ENCODE measurements at regions not wholly inside any gene's neighbourhood (a gene's known extent, or its start where the extent isn't known, plus 50 kb on each side); places are given as distances from the start of the nearest gene placed in this dataset.

DNA sequence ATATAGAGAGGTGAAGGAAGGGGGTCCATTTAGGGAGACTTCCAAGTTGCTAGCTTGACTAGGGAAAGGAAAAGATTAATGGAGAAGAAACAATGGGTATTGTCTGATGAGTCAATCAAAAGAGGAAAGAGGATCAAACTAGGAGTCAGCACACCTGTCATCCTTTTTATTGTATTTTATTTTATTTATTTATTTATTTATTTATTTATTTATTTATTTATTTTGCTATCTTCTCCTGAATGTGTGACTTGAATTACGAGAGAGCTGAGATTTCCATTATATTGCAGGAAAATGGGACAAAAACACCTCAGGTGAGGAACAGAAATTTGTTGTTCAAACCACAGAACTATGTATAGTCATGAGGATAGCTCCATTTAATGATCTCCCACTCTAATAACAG lies 58.9 kb downstream of the NUDT11 start:
- DNase-seq, result no peak

GRCh38 chrX:51435101-51435500 lies 61.3 kb downstream of the NUDT11 start:
- DNase-seq, result no peak

DNA sequence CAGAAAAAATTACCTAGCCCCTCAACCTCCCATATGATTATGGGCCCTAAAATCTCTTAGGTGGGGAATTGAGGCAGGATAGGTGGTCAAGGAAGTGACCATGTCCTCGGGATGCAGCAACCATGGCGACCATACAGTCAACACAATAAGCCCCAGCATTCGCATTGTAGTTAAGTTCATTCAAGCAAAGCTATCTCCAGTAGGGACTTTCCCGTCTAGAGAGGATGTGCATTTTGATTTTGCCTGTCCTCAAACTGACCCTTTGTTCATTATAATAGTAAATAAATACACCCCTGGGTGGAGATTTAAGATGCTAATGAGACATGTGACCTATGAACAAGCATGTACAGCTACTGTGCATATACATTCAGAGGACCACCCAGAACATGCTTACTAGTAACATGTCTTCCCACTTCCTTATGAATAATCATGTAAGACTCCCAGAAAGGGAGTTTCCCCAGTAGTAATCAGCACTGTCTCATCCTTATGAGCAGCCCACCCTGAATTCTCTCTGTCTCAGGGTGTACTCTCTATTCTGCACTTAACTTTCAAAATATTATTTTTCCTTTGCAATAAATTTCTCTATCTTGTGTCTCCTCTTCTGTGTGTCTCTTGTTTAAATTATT lies 74.3 kb downstream of the NUDT11 start:
- DNase-seq, result no peak

DNA sequence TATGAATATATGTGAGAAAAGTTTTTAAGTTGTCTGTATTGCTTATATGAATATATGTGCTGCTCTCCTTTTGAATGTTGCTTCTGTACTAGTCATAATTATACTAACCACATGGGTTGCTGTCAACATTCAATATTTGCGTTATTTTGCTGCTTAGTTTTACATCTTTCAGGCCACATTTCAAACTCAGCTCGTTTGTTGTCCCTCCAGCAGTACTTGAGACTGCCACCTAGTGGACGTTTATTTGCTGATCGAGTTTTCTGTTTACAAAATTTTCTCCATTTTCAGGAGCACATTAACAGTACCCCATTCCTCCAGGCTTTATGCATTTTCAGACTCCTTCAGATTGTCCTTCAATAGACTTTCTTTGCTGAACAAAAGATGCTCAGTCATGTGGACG lies 75.8 kb downstream of the NUDT11 start:
- no peak for DNase-seq

GRCh38 chrX:51408462-51408861 lies 75.8 kb downstream of the NUDT10 start:
- DNase-seq, result no peak

DNA sequence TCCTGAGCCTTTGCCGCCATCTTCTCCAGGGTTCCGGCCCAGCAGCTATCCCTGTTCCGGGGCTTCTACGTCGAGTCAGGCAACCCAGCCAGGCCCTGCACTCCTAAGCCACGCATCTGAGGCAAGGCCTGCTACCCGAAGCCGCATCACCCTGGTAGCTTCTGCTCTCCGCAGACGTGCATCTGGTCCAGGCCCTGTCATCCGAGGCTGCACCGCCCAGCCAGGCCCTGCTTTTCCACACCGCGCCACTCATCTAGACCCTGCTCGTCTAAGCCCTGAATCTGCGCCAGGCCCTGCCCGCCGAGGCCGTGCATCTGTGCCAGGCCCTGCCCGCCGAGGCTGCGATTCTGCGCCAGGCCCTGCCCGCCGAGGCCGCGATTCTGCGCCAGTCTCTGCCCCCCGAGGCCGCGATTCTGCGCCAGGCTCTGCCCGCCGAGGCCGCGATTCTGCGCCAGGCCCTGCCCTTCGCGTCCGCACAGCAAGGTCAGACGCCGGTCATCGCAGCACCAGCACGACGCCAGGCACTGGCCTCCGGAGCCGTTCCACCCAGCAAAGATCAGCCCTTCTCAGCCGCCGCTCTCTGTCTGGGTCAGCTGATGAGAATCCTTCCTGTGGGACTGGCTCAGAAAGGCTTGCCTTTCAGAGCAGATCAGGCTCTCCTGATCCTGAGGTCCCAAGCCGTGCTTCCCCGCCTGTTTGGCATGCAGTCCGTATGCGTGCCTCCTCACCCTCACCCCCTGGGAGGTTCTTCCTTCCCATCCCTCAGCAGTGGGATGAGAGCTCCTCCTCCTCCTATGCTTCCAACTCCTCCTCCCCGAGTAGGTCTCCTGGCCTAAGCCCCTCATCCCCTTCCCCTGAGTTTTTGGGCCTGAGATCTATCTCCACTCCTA lies 75.1 kb downstream of the NUDT10 start:
- DNase-seq, result no peak

DNA sequence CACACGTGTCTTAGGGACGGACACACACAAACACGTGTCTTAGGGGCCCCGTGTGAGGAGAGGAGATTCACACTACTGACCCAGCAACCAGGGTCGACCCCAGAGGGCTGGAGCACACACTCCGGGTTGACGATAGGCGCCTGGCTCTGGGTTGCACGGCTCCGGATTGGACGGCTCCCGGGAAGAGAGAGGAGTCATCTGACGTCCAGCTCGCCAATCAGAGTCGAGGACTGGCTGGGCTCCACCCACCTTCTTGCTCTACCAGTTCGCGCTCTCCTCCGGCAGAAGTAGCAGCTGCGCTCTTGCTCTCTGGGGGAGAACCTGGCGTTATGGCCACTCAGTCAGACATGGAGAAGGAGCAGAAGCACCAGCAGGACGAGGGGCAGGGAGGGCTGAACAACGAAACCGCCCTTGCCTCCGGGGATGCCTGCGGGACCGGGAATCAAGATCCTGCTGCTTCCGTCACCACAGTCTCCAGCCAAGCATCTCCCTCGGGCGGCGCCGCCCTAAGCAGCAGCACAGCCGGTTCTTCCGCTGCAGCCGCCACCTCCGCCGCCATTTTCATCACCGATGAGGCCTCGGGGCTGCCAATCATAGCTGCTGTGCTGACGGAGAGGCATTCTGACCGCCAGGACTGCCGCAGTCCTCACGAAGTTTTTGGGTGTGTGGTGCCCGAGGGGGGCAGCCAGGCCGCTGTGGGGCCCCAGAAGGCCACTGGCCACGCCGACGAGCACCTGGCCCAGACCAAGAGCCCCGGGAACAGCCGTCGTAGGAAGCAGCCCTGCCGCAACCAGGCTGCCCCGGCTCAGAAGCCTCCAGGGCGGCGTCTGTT lies 74.3 kb downstream of the NUDT10 start:
- no peak for DNase-seq

GRCh38 chrX:51404445-51404844 lies 71.8 kb downstream of the NUDT10 start:
- no peak for DNase-seq

- DNase-seq, result peak; percentile 78
Observed at GRCh38 chrX:51395810-51396728, 63.4 kb downstream of the NUDT10 start.

DNA sequence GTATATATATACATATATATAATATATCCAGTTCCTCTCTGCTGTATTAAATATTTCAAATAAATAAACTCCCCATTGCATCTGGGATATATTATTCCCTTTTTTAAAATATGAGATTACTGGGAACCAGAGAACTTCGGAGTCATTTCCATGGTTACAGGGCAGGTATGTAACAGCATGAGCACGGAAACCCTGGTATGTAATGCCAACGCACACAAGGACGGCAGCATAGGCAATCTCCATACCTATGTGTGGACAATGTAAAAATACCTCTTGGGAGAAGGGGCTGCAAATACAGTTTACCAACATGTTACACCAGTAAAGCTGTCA lies 62.8 kb downstream of the NUDT10 start:
- DNase-seq, result no peak
